Naive thymus-derived CD4-positive, alpha-beta T cell (primary cell): ENCODE measurements at regions not wholly inside any gene's neighbourhood (a gene's known extent, or its start where the extent isn't known, plus 50 kb on each side); places are given as distances from the start of the nearest gene placed in this dataset.

ENCODE experiments used
- ATAC-seq: fragments of 150-1000 bp; cut with Tn5 transposase; 2 replicates; pipeline ENCODE4 v1.10.0; 2021; ENCODE audit warnings: mild to moderate bottlenecking, moderate library complexity
- CTCF ChIA-PET: fragments of 350-600 bp; sonication (Branson Sonifier 250); formaldehyde crosslinking; loops from one replicate; lab custom pipeline; 2021; ENCODE audit warnings: antibody characterized with exemption; lab: Charles Lee
- POLR2A ChIA-PET: fragments of 350-600 bp; sonication (Branson Sonifier 250); formaldehyde crosslinking; loops from one replicate; lab custom pipeline; 2021; ENCODE audit warnings: antibody characterized with exemption, inconsistent platforms; lab: Charles Lee
- DNase-seq, 9 donors: peaks; one replicate each; pipeline versions ENCODE4 v3.0.0 to v3.0.0-alpha.2; 2020 to 2022; ENCODE audit warnings: mixed read lengths in 1 of 9
- H3K27ac ChIP-seq: one replicate; pipeline ENCODE4 v1.7.0; 2013; ENCODE audit warnings: mild to moderate bottlenecking, low read depth, low read length, moderate library complexity
- H3K27me3 ChIP-seq, 2 donors: one replicate each; pipeline ENCODE4 v1.7.0; 2013; ENCODE audit warnings: low read length in 2 of 2, mild to moderate bottlenecking in 2 of 2, moderate library complexity in 2 of 2; ENCODE audit not compliant: control insufficient read depth in 2 of 2, insufficient read depth in 2 of 2
- H3K36me3 ChIP-seq, 3 experiments: 1 replicate in 2 of 3; 2 replicates in 1 of 3; pipeline ENCODE4 v1.7.0; 2013; ENCODE audit warnings: low read length in 3 of 3, mild to moderate bottlenecking in 3 of 3, moderate library complexity in 1 of 3; ENCODE audit not compliant: insufficient read depth in 3 of 3, control insufficient read depth in 2 of 3
- H3K4me1 ChIP-seq, 2 donors: one replicate each; pipeline ENCODE4 v1.7.0; 2013; ENCODE audit warnings: low read length in 2 of 2, mild to moderate bottlenecking in 2 of 2, moderate library complexity in 1 of 2; ENCODE audit not compliant: control insufficient read depth in 2 of 2, insufficient read depth in 2 of 2
- H3K4me3 ChIP-seq: 2 replicates; pipeline ENCODE4 v1.7.0; 2013; ENCODE audit warnings: mild to moderate bottlenecking, low read length
- H3K9me3 ChIP-seq, 3 experiments: 1 replicate in 2 of 3; 2 replicates in 1 of 3; pipeline ENCODE4 v1.7.0; 2013; ENCODE audit warnings: low read length in 3 of 3; ENCODE audit not compliant: control insufficient read depth in 2 of 3
- H3K27ac Mint-ChIP-seq, 9 donors: one replicate each; pipeline ENCODE4 v1.8.0; 2020 to 2022; ENCODE audit warnings: mixed read lengths in 9 of 9, mild to moderate bottlenecking in 8 of 9, moderate library complexity in 5 of 9, inconsistent platforms in 2 of 9
- H3K27me3 Mint-ChIP-seq, 5 donors: one replicate each; pipeline ENCODE4 v1.8.0; 2021 to 2022; ENCODE audit warnings: mixed read lengths in 5 of 5, mild to moderate bottlenecking in 1 of 5
- H3K36me3 Mint-ChIP-seq, 5 donors: one replicate each; pipeline ENCODE4 v1.8.0; 2020 to 2022; ENCODE audit warnings: mixed read lengths in 5 of 5, mild to moderate bottlenecking in 3 of 5, inconsistent platforms in 1 of 5
- H3K4me1 Mint-ChIP-seq, 7 donors: one replicate each; pipeline ENCODE4 v1.8.0; 2020 to 2022; ENCODE audit warnings: mixed read lengths in 7 of 7, mild to moderate bottlenecking in 3 of 7, inconsistent platforms in 1 of 7
- H3K4me3 Mint-ChIP-seq, 10 donors: one replicate each; pipeline ENCODE4 v1.8.0; 2020 to 2022; ENCODE audit warnings: mild to moderate bottlenecking in 10 of 10, mixed read lengths in 10 of 10, moderate library complexity in 6 of 10, inconsistent platforms in 2 of 10
- H3K9me3 Mint-ChIP-seq, 11 donors: one replicate each; pipeline ENCODE4 v1.8.0; 2020 to 2022; ENCODE audit warnings: mixed read lengths in 11 of 11, mild to moderate bottlenecking in 4 of 11, inconsistent platforms in 1 of 11, moderate library complexity in 1 of 11
- intact Hi-C, 2 donors: fragments of 100-400 bp; cut with micrococcal nuclease; formaldehyde crosslinking; loops; one replicate each; pipeline ENCODE4 v1.15.1; 2023

- Histone ChIP-seq H3K27me3 (no peaks in the 10 kb centered on the region), H3K4me3 (no peak overlapping the region), H3K9me3 (no peaks in the 10 kb centered on the region), H3K36me3 (no peaks in the 10 kb centered on the region), H3K27ac (no peak overlapping the region), H3K4me1 (no peaks in the 10 kb centered on the region)
- Mint-ChIP-seq H3K27ac (no peak overlapping the region), H3K9me3 (peaks cover 0 to 3% (median 0%) of the 10 kb centered on the region in 11 donors), H3K4me3 (no peak overlapping the region), H3K27me3 (no peaks in the 10 kb centered on the region), H3K4me1 (no peaks in the 10 kb centered on the region), H3K36me3 (no peaks in the 10 kb centered on the region)
- intact Hi-C loops = no loop called here
- ATAC-seq (no peak), DNase-seq (no peak)
- POLR2A ChIA-PET = no interaction called here
- CTCF ChIA-PET = interaction anchor here (0.9 kb wide), 1 partner anchor 18 kb away, joined by 5 read pairs; no protein-coding TSS in a partner anchor
These were observed 580.3 kb downstream of the TENT5A start for GRCh38 chr6:81172056-81172740.

GRCh38 chr6:81169166-81169565, 583.3 kb downstream of the TENT5A start:
- Histone ChIP-seq H3K9me3 (no peaks in the 10 kb centered on the region), H3K36me3 (no peaks in the 10 kb centered on the region), H3K27me3 (no peaks in the 10 kb centered on the region), H3K4me1 (no peaks in the 10 kb centered on the region), H3K27ac (no peak overlapping the region), H3K4me3 (no peak overlapping the region)
- Mint-ChIP-seq H3K27me3 (no peaks in the 10 kb centered on the region), H3K4me1 (no peaks in the 10 kb centered on the region), H3K9me3 (peaks cover 0 to 3% (median 0%) of the 10 kb centered on the region in 11 donors), H3K27ac (no peak overlapping the region), H3K36me3 (no peaks in the 10 kb centered on the region), H3K4me3 (no peak overlapping the region)
- DNase-seq (no peak), ATAC-seq (no peak)
- CTCF ChIA-PET = no interaction called here
- POLR2A ChIA-PET = no interaction called here
- intact Hi-C loops = no loop called here

- H3K4me3 ChIP-seq = no peak overlapping the region
- no peaks in the 10 kb centered on the region for H3K9me3 ChIP-seq
- intact Hi-C loops = no loop called here
- H3K36me3 ChIP-seq = no peaks in the 10 kb centered on the region
- no peaks in the 10 kb centered on the region for H3K36me3 Mint-ChIP-seq
- no peak for DNase-seq
- POLR2A ChIA-PET = no interaction called here
- no peaks in the 10 kb centered on the region for H3K27me3 ChIP-seq
- H3K27ac ChIP-seq = no peak overlapping the region
- no peak overlapping the region for H3K27ac Mint-ChIP-seq
- H3K27me3 Mint-ChIP-seq = no peaks in the 10 kb centered on the region
- H3K4me1 ChIP-seq = no peaks in the 10 kb centered on the region
- peaks cover 0 to 3% (median 0%) of the 10 kb centered on the region in 11 donors for H3K9me3 Mint-ChIP-seq
- H3K4me1 Mint-ChIP-seq = no peaks in the 10 kb centered on the region
- H3K4me3 Mint-ChIP-seq = no peak overlapping the region
- CTCF ChIA-PET = no interaction called here
- no peak for ATAC-seq
These were observed 585.7 kb downstream of the TENT5A start for GRCh38 chr6:81166770-81167169.

GRCh38 chr6:81158956-81159355, 593.5 kb downstream of the TENT5A start:
- Mint-ChIP-seq H3K27me3 (no peaks in the 10 kb centered on the region), H3K4me3 (no peak overlapping the region), H3K4me1 (no peaks in the 10 kb centered on the region), H3K27ac (no peak overlapping the region), H3K36me3 (no peaks in the 10 kb centered on the region), H3K9me3 (peaks cover 0 to 11% (median 4%) of the 10 kb centered on the region in 11 donors)
- no peaks in the 10 kb centered on the region for H3K27me3 ChIP-seq
- H3K4me1 ChIP-seq = no peaks in the 10 kb centered on the region
- ATAC-seq (no peak), DNase-seq (no peak)
- intact Hi-C loops = no loop called here
- ChIA-PET CTCF (no interaction called here), POLR2A (no interaction called here)
- no peaks in the 10 kb centered on the region for H3K9me3 ChIP-seq
- H3K27ac ChIP-seq = no peak overlapping the region
- H3K4me3 ChIP-seq = no peak overlapping the region
- H3K36me3 ChIP-seq = no peaks in the 10 kb centered on the region

- ATAC-seq (no peak), DNase-seq (no peak)
- H3K27me3 Mint-ChIP-seq = no peaks in the 10 kb centered on the region
- no peaks in the 10 kb centered on the region for H3K4me1 ChIP-seq
- no peak overlapping the region for H3K4me3 ChIP-seq
- H3K4me1 Mint-ChIP-seq = no peaks in the 10 kb centered on the region
- no peaks in the 10 kb centered on the region for H3K9me3 ChIP-seq
- H3K4me3 Mint-ChIP-seq = no peak overlapping the region
- ChIA-PET POLR2A (no interaction called here), CTCF (no interaction called here)
- peaks cover 2 to 33% (median 12%) of the 10 kb centered on the region in 11 donors for H3K9me3 Mint-ChIP-seq
- no peak overlapping the region for H3K27ac Mint-ChIP-seq
- H3K36me3 Mint-ChIP-seq = peaks cover 0 to 5% (median 0%) of the 10 kb centered on the region in 5 donors
- H3K27ac ChIP-seq = no peak overlapping the region
- intact Hi-C loops = no loop called here
- no peaks in the 10 kb centered on the region for H3K36me3 ChIP-seq
- no peaks in the 10 kb centered on the region for H3K27me3 ChIP-seq
These were observed 603.7 kb downstream of the TENT5A start for GRCh38 chr6:81148751-81149150.

- no peaks in the 10 kb centered on the region for H3K4me1 ChIP-seq
- no peaks in the 10 kb centered on the region for H3K36me3 ChIP-seq
- no peak for ATAC-seq
- H3K27ac ChIP-seq = no peak overlapping the region
- intact Hi-C loops = no loop called here
- DNase-seq = no peak
- Mint-ChIP-seq H3K4me3 (no peak overlapping the region), H3K36me3 (no peaks in the 10 kb centered on the region), H3K27ac (no peak overlapping the region), H3K4me1 (no peaks in the 10 kb centered on the region), H3K9me3 (peaks cover 0 to 10% (median 2%) of the 10 kb centered on the region in 11 donors), H3K27me3 (no peaks in the 10 kb centered on the region)
- POLR2A ChIA-PET = no interaction called here
- no peaks in the 10 kb centered on the region for H3K27me3 ChIP-seq
- H3K9me3 ChIP-seq = no peaks in the 10 kb centered on the region
- H3K4me3 ChIP-seq = no peak overlapping the region
- CTCF ChIA-PET = no interaction called here
These were observed 607.0 kb downstream of the TENT5A start for GRCh38 chr6:81145506-81145905.

- POLR2A ChIA-PET = no interaction called here
- no peaks in the 10 kb centered on the region for H3K27me3 ChIP-seq
- H3K9me3 Mint-ChIP-seq = peaks cover 0 to 10% (median 2%) of the 10 kb centered on the region in 11 donors
- no peak overlapping the region for H3K4me3 Mint-ChIP-seq
- CTCF ChIA-PET = no interaction called here
- H3K4me1 ChIP-seq = no peaks in the 10 kb centered on the region
- H3K4me3 ChIP-seq = no peak overlapping the region
- no peaks in the 10 kb centered on the region for H3K36me3 Mint-ChIP-seq
- no peak for ATAC-seq
- no peak overlapping the region for H3K27ac Mint-ChIP-seq
- H3K27me3 Mint-ChIP-seq = no peaks in the 10 kb centered on the region
- no peaks in the 10 kb centered on the region for H3K4me1 Mint-ChIP-seq
- no peak for DNase-seq
- no peaks in the 10 kb centered on the region for H3K36me3 ChIP-seq
- no peaks in the 10 kb centered on the region for H3K9me3 ChIP-seq
- no peak overlapping the region for H3K27ac ChIP-seq
- intact Hi-C loops = no loop called here
These were observed 608.1 kb downstream of the TENT5A start for GRCh38 chr6:81144346-81144745.
